GM12872 (cell line): ENCODE measurements at regions not wholly inside any gene's neighbourhood (a gene's known extent, or its start where the extent isn't known, plus 50 kb on each side); places are given as distances from the start of the nearest gene placed in this dataset.

ENCODE experiments used
- CTCF ChIP-seq: IDR thresholded peaks from 3 replicates; pipeline ENCODE4 v1.5.1; 2011; ENCODE audit warnings: low read depth, mild to moderate bottlenecking, low read length, moderate library complexity; ENCODE audit not compliant: insufficient read depth

DNA sequence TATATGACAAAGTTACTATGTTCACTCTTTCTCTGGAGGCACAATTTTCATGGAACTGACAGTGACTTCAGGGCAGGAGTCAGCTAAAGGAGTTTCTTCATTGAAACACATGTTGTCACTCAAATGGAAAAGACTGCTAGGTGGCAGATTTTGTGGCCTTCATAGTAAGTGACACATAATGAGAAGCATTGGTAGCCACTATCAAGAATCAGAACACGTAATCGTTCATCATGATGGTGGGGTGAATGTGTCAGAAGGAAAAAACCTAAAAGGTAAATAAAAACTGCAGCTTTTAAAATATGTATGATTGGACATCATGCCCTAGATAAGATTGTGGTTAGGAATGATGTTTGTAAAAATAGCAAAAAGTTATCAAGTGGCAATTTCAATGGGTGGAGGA is 1491.0 kb downstream of the SI start:
- TF ChIP-seq CTCF, result no peak

DNA sequence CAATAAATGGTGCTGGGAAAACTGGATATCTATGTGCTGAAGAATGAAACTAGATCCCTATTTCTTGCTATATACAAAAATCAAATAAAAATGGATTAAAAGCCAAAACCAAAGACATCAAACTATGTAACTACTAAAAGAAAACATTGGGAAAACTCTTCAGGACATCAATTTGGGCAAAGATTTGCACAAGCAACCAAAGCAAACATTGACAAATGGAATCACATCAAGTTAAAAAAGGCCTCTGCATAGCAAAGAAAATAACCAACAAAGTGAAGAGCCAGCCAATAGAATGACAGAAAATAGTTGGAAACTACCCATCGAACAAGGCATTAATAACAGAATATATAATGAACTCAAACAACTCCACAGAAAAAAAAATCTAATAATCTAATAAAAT is 1495.3 kb downstream of the SI start:
- TF ChIP-seq CTCF, result no peak

DNA sequence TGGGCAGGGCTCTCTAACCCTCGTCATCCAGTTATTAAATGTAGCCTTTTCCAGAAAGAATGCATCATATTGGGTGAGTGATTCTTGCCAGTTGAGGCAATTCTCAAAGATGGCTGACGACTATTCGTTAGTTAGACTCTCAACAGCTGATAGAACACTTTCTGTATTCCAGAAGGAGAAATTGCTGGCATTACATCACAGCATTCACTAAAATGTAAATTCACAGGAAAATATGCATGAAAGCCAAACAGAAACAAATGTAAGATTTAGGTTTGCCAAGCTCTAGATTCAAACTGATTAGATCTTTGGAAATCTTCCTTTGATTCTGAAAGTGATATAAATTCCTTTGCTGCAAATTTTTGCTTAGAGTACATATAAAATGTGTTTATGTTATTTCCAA is 1501.0 kb downstream of the SI start:
- no peak for TF ChIP-seq CTCF

DNA sequence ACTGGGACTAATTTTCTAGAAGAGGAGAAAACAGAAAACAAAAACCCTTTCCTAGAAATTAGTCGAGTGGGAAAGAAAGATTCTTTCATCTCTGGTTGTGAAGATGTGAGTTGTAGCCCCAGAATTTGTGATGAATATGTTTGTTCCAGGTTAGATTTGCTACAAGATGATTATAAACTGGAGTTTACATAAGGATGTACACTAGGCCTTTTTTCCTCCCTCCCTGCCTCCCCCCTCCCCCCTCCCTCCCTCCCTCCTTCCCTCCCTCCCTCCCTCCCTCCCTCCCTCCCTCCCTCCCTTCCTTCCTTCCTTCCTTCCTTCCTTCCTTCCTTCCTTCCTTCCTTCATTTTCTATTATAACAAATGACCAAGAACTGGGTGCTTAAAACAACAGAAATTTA is 1502.0 kb downstream of the SI start:
- TF ChIP-seq CTCF, result no peak

DNA sequence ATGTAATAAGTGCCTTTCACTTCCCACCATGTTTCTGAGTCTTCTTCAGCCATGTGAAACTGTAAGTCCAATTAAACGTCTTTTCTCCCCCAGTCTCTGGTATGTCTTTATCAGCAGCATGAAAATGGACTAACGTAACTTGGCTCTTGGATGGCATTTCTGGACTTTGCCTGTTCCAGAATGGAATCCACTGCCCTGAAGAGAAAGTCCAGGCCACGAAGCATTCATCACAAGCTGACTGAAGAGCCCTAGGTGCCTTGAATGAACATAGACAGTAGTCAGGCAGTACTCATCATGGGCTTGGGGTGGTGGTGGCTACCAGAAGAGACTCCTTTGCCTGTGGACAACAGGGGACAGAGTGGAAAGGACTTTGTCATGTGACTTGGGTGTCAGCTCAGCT is 1505.0 kb downstream of the SI start:
- TF ChIP-seq CTCF, result no peak

GRCh38 chr3:163572856-163573255 is 1505.4 kb downstream of the SI start:
- TF ChIP-seq CTCF, result no peak

DNA sequence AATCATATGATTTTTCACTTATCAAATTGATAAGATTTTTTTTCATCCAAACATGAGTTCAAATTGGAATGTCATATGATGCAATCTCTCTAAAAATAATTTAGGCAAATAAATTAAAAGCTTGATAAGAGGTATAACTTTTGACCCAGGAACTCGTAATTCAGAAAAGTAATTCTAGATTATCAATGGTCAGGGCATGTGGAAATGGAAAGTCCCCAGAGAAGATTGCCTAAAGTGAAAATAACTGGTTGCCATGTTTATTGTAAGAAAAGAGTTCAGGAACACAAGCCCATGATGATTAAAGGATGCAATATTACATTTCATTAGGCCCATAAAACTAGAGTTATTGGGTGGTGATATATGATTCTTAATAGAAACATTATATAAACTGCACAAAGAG is 1514.8 kb downstream of the SI start:
- TF ChIP-seq CTCF, result no peak

DNA sequence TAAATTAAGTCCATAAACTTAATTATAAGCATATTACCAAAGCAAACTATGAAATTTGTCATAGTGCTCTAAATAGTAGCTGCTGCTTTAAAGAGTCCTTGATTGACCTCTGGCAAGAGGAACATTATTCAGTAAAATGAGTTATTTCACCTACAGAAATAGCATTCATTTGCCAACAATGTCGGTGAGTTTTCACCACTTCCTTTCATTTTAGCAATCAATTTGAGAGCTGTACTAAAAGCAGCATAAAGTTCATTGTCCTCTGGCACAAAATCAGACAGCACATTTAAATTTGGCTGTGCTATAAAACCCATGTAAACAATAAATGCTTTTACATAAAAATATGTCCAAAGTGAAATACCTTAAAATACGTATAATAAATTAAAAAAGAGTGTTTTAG is 1515.7 kb downstream of the SI start:
- TF ChIP-seq CTCF, result no peak
